ENCODE measurements at regions not wholly inside any gene's neighbourhood (a gene's known extent, or its start where the extent isn't known, plus 50 kb on each side); places are given as distances from the start of the nearest gene placed in this dataset.
A peak's percentile ranks its signal among the peaks of the same experiment; 100 is the strongest.

GRCh38 chr10:121070275-121071070 lies 219.3 kb downstream of the WDR11 start:
- CTCF ChIA-PET = no interaction called here
- Mint-ChIP-seq H3K27ac (no peak overlapping the region), H3K36me3 (no peaks in the 10 kb centered on the region)

GRCh38 chr10:121071901-121072300 lies 220.7 kb downstream of the WDR11 start:
- no peak overlapping the region for H3K27ac ChIP-seq (ENCODE audit: low read length)
- no peak for DNase-seq
- Mint-ChIP-seq H3K27ac (no peak overlapping the region), H3K9me3 (peaks cover 0 to 7% (median 0%) of the 10 kb centered on the region in 3 donors), H3K27me3 (peaks cover 0 to 4% of the 10 kb centered on the region in 2 donors), H3K4me3 (no peak overlapping the region), H3K4me1 (no peaks in the 10 kb centered on the region), H3K36me3 (no peaks in the 10 kb centered on the region)
- CTCF ChIA-PET = no interaction called here
- WGBS (ENCODE audit: insufficient coverage) = 60% methylated on average over 1 of the region's 2 CpGs
- no peaks in the 10 kb centered on the region for H3K36me3 ChIP-seq (ENCODE audit: control insufficient read depth in 2 of 2, extremely low read depth in 1 of 2, insufficient read depth in 1 of 2, low read length in 1 of 2)
- peaks cover 0 to 4% of the 10 kb centered on the region in 2 experiments for H3K27me3 ChIP-seq (replicated peaks in 1 of 2; ENCODE audit: control insufficient read depth in 2 of 2, extremely low read depth in 1 of 2, insufficient read depth in 2 of 2, low read length in 1 of 2)
- no peaks in the 10 kb centered on the region for H3K4me1 ChIP-seq (ENCODE audit: control insufficient read depth in 1 of 2, extremely low read depth in 1 of 2, insufficient read depth in 2 of 2, low read length in 2 of 2)
- H3K9me3 ChIP-seq = no peaks in the 10 kb centered on the region
- POLR2A ChIA-PET = no interaction called here
- ATAC-seq (replicated peaks in 1 of 4) = no peak
- no peak overlapping the region for H3K4me3 ChIP-seq (ENCODE audit: control insufficient read depth in 1 of 2, extremely low read depth in 1 of 2, low read length in 1 of 2)

More at GRCh38 chr10:121070275-121071070, 219.3 kb downstream of the WDR11 start:
- H3K4me1 ChIP-seq (ENCODE audit: control insufficient read depth in 1 of 2, extremely low read depth in 1 of 2, insufficient read depth in 2 of 2, low read length in 2 of 2) = no peaks in the 10 kb centered on the region
- no peaks in the 10 kb centered on the region for H3K9me3 ChIP-seq
- 100% methylated on average over 3 of the region's 6 CpGs for WGBS (ENCODE audit: insufficient coverage)
- H3K27me3 ChIP-seq (replicated peaks in 1 of 2; ENCODE audit: control insufficient read depth in 2 of 2, extremely low read depth in 1 of 2, insufficient read depth in 2 of 2, low read length in 1 of 2) = peaks cover 0 to 4% of the 10 kb centered on the region in 2 experiments
- no peak overlapping the region for H3K4me3 ChIP-seq (ENCODE audit: control insufficient read depth in 1 of 2, extremely low read depth in 1 of 2, low read length in 1 of 2)
- Mint-ChIP-seq H3K4me3 (no peak overlapping the region), H3K9me3 (peaks cover 0 to 7% (median 0%) of the 10 kb centered on the region in 3 donors), H3K27me3 (peaks cover 0 to 4% of the 10 kb centered on the region in 2 donors), H3K4me1 (no peaks in the 10 kb centered on the region)
- H3K36me3 ChIP-seq (ENCODE audit: control insufficient read depth in 2 of 2, extremely low read depth in 1 of 2, insufficient read depth in 1 of 2, low read length in 1 of 2) = no peaks in the 10 kb centered on the region
- no peak overlapping the region for H3K27ac ChIP-seq (ENCODE audit: low read length)
- POLR2A ChIA-PET = no interaction called here
- ATAC-seq (replicated peaks in 1 of 4) (no peak), DNase-seq (no peak)

GRCh38 chr10:121073728-121074127 lies 222.6 kb downstream of the WDR11 start:
- no peak overlapping the region for H3K27ac Mint-ChIP-seq
- WGBS (ENCODE audit: insufficient coverage) = 80% methylated on average over 2 of the region's 5 CpGs
- ChIA-PET POLR2A (no interaction called here), CTCF (no interaction called here)
- Histone ChIP-seq H3K36me3 (ENCODE audit: control insufficient read depth in 2 of 2, extremely low read depth in 1 of 2, insufficient read depth in 1 of 2, low read length in 1 of 2) (no peaks in the 10 kb centered on the region), H3K27me3 (replicated peaks in 1 of 2; ENCODE audit: control insufficient read depth in 2 of 2, extremely low read depth in 1 of 2, insufficient read depth in 2 of 2, low read length in 1 of 2) (peaks cover 0 to 6% of the 10 kb centered on the region in 2 experiments), H3K4me3 (ENCODE audit: control insufficient read depth in 1 of 2, extremely low read depth in 1 of 2, low read length in 1 of 2) (no peak overlapping the region), H3K9me3 (no peaks in the 10 kb centered on the region), H3K4me1 (ENCODE audit: control insufficient read depth in 1 of 2, extremely low read depth in 1 of 2, insufficient read depth in 2 of 2, low read length in 2 of 2) (no peaks in the 10 kb centered on the region), H3K27ac (ENCODE audit: low read length) (no peak overlapping the region)
- ATAC-seq (replicated peaks in 1 of 4) = no peak
- no peak for DNase-seq
- H3K4me3 Mint-ChIP-seq = no peak overlapping the region
- H3K4me1 Mint-ChIP-seq = no peaks in the 10 kb centered on the region
- peaks cover under 1 to 4% of the 10 kb centered on the region in 2 donors for H3K27me3 Mint-ChIP-seq
- peaks cover 0 to 4% (median 0%) of the 10 kb centered on the region in 3 donors for H3K9me3 Mint-ChIP-seq
- H3K36me3 Mint-ChIP-seq = no peaks in the 10 kb centered on the region

DNA sequence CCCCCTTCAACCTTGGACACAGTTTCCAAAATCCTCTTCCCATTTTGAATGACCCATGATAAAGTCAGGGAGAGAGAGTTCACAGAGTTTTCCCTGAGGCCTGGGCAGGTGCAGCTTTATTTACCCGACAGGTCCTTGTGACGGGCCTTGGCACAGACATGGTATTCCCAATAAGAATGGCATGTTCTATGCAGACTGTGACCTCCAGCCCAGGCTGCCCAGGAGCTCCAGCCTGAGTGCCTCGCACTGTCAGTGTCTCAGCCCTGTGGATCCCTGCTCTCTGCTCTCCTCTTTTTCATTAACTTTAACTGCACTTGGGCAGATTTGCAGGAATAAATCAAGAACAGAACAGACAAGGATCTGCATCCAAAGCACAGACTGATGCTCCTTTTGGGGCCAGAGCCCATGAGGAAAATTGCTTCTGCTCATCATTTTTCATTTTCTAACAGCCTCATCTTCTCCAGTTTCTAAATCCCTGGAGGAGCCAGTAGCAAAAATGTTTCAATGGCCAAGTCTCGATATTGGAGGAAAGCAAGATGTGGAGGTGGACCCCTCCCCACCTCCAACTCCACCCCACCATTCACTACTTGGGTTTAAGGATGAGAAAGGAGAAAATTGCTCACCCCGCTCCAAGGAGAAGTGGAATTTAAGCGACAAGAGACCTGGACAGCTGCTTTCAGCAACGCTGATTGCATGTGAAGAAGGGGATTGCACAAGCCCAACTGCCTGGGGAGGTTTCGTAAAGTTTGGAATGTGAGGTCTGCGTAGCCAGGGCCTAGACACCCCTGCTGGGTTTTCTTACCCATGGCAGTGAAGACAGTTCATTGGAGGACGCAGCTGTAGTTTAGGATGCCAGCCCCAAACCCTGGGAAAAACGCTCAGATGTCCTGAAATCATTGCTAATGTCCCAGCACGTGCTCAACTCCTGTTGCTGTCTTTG lies 225.9 kb downstream of the WDR11 start:
- Histone ChIP-seq H3K27me3 (replicated peaks in 1 of 2; ENCODE audit: control insufficient read depth in 2 of 2, extremely low read depth in 1 of 2, insufficient read depth in 2 of 2, low read length in 1 of 2) (peaks cover 0 to 9% of the 10 kb centered on the region in 2 experiments), H3K4me3 (ENCODE audit: control insufficient read depth in 1 of 2, extremely low read depth in 1 of 2, low read length in 1 of 2) (no peak overlapping the region), H3K9me3 (no peaks in the 10 kb centered on the region), H3K36me3 (ENCODE audit: control insufficient read depth in 2 of 2, extremely low read depth in 1 of 2, insufficient read depth in 1 of 2, low read length in 1 of 2) (no peaks in the 10 kb centered on the region), H3K27ac (ENCODE audit: low read length) (no peak overlapping the region), H3K4me1 (ENCODE audit: control insufficient read depth in 1 of 2, extremely low read depth in 1 of 2, insufficient read depth in 2 of 2, low read length in 2 of 2) (no peaks in the 10 kb centered on the region)
- Mint-ChIP-seq H3K27me3 (peaks cover 0 to 3% of the 10 kb centered on the region in 2 donors), H3K4me1 (no peaks in the 10 kb centered on the region), H3K36me3 (no peaks in the 10 kb centered on the region), H3K27ac (no peak overlapping the region), H3K4me3 (no peak overlapping the region), H3K9me3 (no peaks in the 10 kb centered on the region)
- ChIA-PET CTCF (no interaction called here), POLR2A (no interaction called here)
- ATAC-seq (replicated peaks in 1 of 4) (no peak), DNase-seq (no peak)
- WGBS (ENCODE audit: insufficient coverage) = 82% methylated on average over 10 of the region's 12 CpGs

GRCh38 chr10:121078036-121078435 lies 226.9 kb downstream of the WDR11 start:
- DNase-seq = no peak
- H3K27ac Mint-ChIP-seq = no peak overlapping the region
- Histone ChIP-seq H3K36me3 (ENCODE audit: control insufficient read depth in 2 of 2, extremely low read depth in 1 of 2, insufficient read depth in 1 of 2, low read length in 1 of 2) (no peaks in the 10 kb centered on the region), H3K4me1 (ENCODE audit: control insufficient read depth in 1 of 2, extremely low read depth in 1 of 2, insufficient read depth in 2 of 2, low read length in 2 of 2) (no peaks in the 10 kb centered on the region), H3K4me3 (ENCODE audit: control insufficient read depth in 1 of 2, extremely low read depth in 1 of 2, low read length in 1 of 2) (no peak overlapping the region), H3K27ac (ENCODE audit: low read length) (no peak overlapping the region), H3K9me3 (no peaks in the 10 kb centered on the region), H3K27me3 (replicated peaks in 1 of 2; ENCODE audit: control insufficient read depth in 2 of 2, extremely low read depth in 1 of 2, insufficient read depth in 2 of 2, low read length in 1 of 2) (peaks cover 0 to 9% of the 10 kb centered on the region in 2 experiments)
- no peaks in the 10 kb centered on the region for H3K9me3 Mint-ChIP-seq
- ChIA-PET POLR2A (no interaction called here), CTCF (no interaction called here)
- no peaks in the 10 kb centered on the region for H3K36me3 Mint-ChIP-seq
- H3K27me3 Mint-ChIP-seq = peaks cover 0 to 3% of the 10 kb centered on the region in 2 donors
- WGBS (ENCODE audit: insufficient coverage) = 70% methylated on average over 7 of the region's 8 CpGs
- H3K4me1 Mint-ChIP-seq = no peaks in the 10 kb centered on the region
- peak in 1 of 4 experiments; percentile 13 for ATAC-seq (replicated peaks in 1 of 4)
- no peak overlapping the region for H3K4me3 Mint-ChIP-seq

DNA sequence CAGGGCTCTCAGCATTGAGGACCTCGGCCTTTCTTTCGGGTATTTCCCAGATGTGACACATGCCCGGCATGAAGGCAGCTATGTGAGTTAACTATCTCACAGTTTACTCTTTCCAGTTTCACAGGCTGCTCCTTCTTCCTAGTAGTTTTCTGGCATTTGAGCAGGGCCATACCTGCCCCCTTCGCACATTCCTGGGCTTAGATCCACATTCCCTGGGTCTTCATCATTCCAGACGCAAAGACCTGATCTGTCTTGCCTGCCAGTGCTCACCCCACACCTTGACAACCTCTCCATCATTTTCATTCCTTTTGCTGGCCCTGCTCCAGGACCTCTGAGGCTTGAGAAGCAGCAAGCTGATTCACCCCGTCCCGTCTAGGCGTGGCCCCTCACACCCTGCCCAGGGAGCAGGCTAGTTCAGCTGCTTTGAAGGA lies 227.5 kb downstream of the WDR11 start:
- H3K36me3 ChIP-seq (ENCODE audit: control insufficient read depth in 2 of 2, extremely low read depth in 1 of 2, insufficient read depth in 1 of 2, low read length in 1 of 2) = no peaks in the 10 kb centered on the region
- Mint-ChIP-seq H3K27ac (no peak overlapping the region), H3K4me3 (no peak overlapping the region), H3K36me3 (no peaks in the 10 kb centered on the region), H3K27me3 (peaks cover 0 to 3% of the 10 kb centered on the region in 2 donors), H3K4me1 (no peaks in the 10 kb centered on the region), H3K9me3 (no peaks in the 10 kb centered on the region)
- H3K27ac ChIP-seq (ENCODE audit: low read length) = no peak overlapping the region
- no peaks in the 10 kb centered on the region for H3K9me3 ChIP-seq
- no peaks in the 10 kb centered on the region for H3K4me1 ChIP-seq (ENCODE audit: control insufficient read depth in 1 of 2, extremely low read depth in 1 of 2, insufficient read depth in 2 of 2, low read length in 2 of 2)
- H3K27me3 ChIP-seq (replicated peaks in 1 of 2; ENCODE audit: control insufficient read depth in 2 of 2, extremely low read depth in 1 of 2, insufficient read depth in 2 of 2, low read length in 1 of 2) = peaks cover 0 to 9% of the 10 kb centered on the region in 2 experiments
- ChIA-PET POLR2A (no interaction called here), CTCF (no interaction called here)
- ATAC-seq (replicated peaks in 1 of 4) (no peak), DNase-seq (no peak)
- no peak overlapping the region for H3K4me3 ChIP-seq (ENCODE audit: control insufficient read depth in 1 of 2, extremely low read depth in 1 of 2, low read length in 1 of 2)
- 71% methylated on average over 8 of the region's 8 CpGs for WGBS (ENCODE audit: insufficient coverage)
